G401.6 (cell line): ENCODE measurements at regions not wholly inside any gene's neighbourhood (a gene's known extent, or its start where the extent isn't known, plus 50 kb on each side); places are given as distances from the start of the nearest gene placed in this dataset.

Source experiments
- FAIRE-seq: peaks from 2 replicates; lab custom pipeline; 2012; peaks lifted over from hg19 to GRCh38; lab: Jason Lieb, UNC

- FAIRE-seq, result no peak
Observed at GRCh38 chr6:4615891-4616290, 160.3 kb upstream of the CDYL start.

- FAIRE-seq, result no peak
Observed at GRCh38 chr6:4615231-4615630, 161.0 kb upstream of the CDYL start.

- FAIRE-seq, result no peak
Observed at GRCh38 chr6:4614637-4615036, 161.6 kb upstream of the CDYL start.

GRCh38 chr6:4613795-4614194, 162.4 kb upstream of the CDYL start:
- no peak for FAIRE-seq

GRCh38 chr6:4613381-4613780, 162.8 kb upstream of the CDYL start:
- FAIRE-seq, result no peak

GRCh38 chr6:4612636-4613171, 163.5 kb upstream of the CDYL start:
- no peak for FAIRE-seq

GRCh38 chr6:4611429-4612129, 164.6 kb upstream of the CDYL start:
- FAIRE-seq, result no peak

- FAIRE-seq, result no peak
Observed at GRCh38 chr6:4610256-4610655, 165.9 kb upstream of the CDYL start.

GRCh38 chr6:4608361-4609115, 167.7 kb upstream of the CDYL start:
- FAIRE-seq, result no peak

GRCh38 chr6:4607793-4608192, 168.4 kb upstream of the CDYL start:
- no peak for FAIRE-seq

- FAIRE-seq, result no peak
Observed at GRCh38 chr6:4606821-4607704, 169.1 kb upstream of the CDYL start.

GRCh38 chr6:4606016-4606415, 170.2 kb upstream of the CDYL start:
- no peak for FAIRE-seq

GRCh38 chr6:4603856-4604369, 172.3 kb upstream of the CDYL start:
- FAIRE-seq, result no peak

- FAIRE-seq, result no peak
Observed at GRCh38 chr6:4603291-4603690, 172.9 kb upstream of the CDYL start.

- no peak for FAIRE-seq
Observed at GRCh38 chr6:4599924-4600323, 176.3 kb upstream of the CDYL start.

GRCh38 chr6:4598384-4598995, 177.7 kb upstream of the CDYL start:
- FAIRE-seq, result no peak

- FAIRE-seq, result no peak
Observed at GRCh38 chr6:4593951-4594350, 182.3 kb upstream of the CDYL start.

- no peak for FAIRE-seq
Observed at GRCh38 chr6:4592026-4592425, 184.2 kb upstream of the CDYL start.

GRCh38 chr6:4591218-4591617, 185.0 kb upstream of the CDYL start:
- no peak for FAIRE-seq

GRCh38 chr6:4589295-4589694, 186.9 kb upstream of the CDYL start:
- no peak for FAIRE-seq

GRCh38 chr6:4588581-4588980, 187.6 kb upstream of the CDYL start:
- FAIRE-seq, result no peak

GRCh38 chr6:4588163-4588562, 188.0 kb upstream of the CDYL start:
- FAIRE-seq, result no peak
